PC-9 (cell line): ENCODE measurements at regions not wholly inside any gene's neighbourhood (a gene's known extent, or its start where the extent isn't known, plus 50 kb on each side); places are given as distances from the start of the nearest gene placed in this dataset.

ENCODE experiments used
- BruUV-seq: library from RNA; stranded (reverse); fragments of 400-500 nt; replicated peaks from 2 replicates; lab custom pipeline; 2021; lab: Mats Ljungman, UMichigan
- CTCF ChIA-PET: fragments of 300-600 bp; sonication (Branson Sonifier 250); formaldehyde crosslinking; loops from one replicate; lab custom pipeline; 2022; ENCODE audit warnings: antibody characterized with exemption; lab: Charles Lee
- POLR2A ChIA-PET: fragments of 300-600 bp; sonication (Branson Sonifier 250); formaldehyde crosslinking; loops from one replicate; lab custom pipeline; 2022; ENCODE audit warnings: antibody characterized with exemption; ENCODE audit not compliant: unreplicated experiment; lab: Charles Lee
- DNase-seq, 2 experiments: peaks; one replicate each; pipeline versions ENCODE4 v3.0.0 to v3.0.0-alpha.2; 2015 to 2022; ENCODE audit warnings: mixed read lengths in 1 of 2
- H2AFZ ChIP-seq: fragments of 200-600 bp; sonication (generic); 2 replicates; pipeline ENCODE4 v1.8.1; 2017; ENCODE audit warnings: antibody characterized with exemption
- H3F3A ChIP-seq: fragments of 200-600 bp; sonication (generic); 2 replicates; pipeline ENCODE4 v1.8.1; 2017; ENCODE audit warnings: antibody characterized with exemption, mild to moderate bottlenecking, low read depth; ENCODE audit not compliant: insufficient read depth
- H3K27ac ChIP-seq: fragments of 200-600 bp; sonication (generic); 2 replicates; pipeline ENCODE4 v1.6.1; 2016; ENCODE audit warnings: mixed run types
- H3K27me3 ChIP-seq: fragments of 200-600 bp; sonication (generic); 2 replicates; pipeline ENCODE4 v1.6.1; 2016; ENCODE audit warnings: low read depth, mixed run types; ENCODE audit not compliant: insufficient read depth
- H3K36me3 ChIP-seq: fragments of 200-600 bp; sonication (generic); 2 replicates; pipeline ENCODE4 v1.6.1; 2016; ENCODE audit warnings: low read depth, mixed run types
- H3K4me1 ChIP-seq: fragments of 200-600 bp; sonication (generic); replicated peaks from 2 replicates; pipeline ENCODE4 v1.6.1; 2016; ENCODE audit warnings: mixed run types; ENCODE audit not compliant: insufficient read depth
- H3K4me2 ChIP-seq: fragments of 200-600 bp; sonication (generic); 2 replicates; pipeline ENCODE4 v1.6.1; 2017; ENCODE audit warnings: mixed run types
- H3K4me3 ChIP-seq: fragments of 200-600 bp; sonication (generic); 2 replicates; pipeline ENCODE4 v1.6.1; 2016; ENCODE audit warnings: mixed run types
- H3K79me2 ChIP-seq: fragments of 200-600 bp; sonication (generic); 2 replicates; pipeline ENCODE4 v1.6.1; 2017; ENCODE audit warnings: low read depth, mixed run types
- H3K9me2 ChIP-seq: fragments of 200-600 bp; sonication (generic); 2 replicates; pipeline ENCODE4 v1.8.1; 2017; ENCODE audit warnings: mild to moderate bottlenecking; ENCODE audit not compliant: insufficient read depth
- H3K9me3 ChIP-seq: fragments of 200-600 bp; sonication (generic); 2 replicates; pipeline ENCODE4 v1.8.1; 2016; ENCODE audit warnings: low read depth; ENCODE audit not compliant: insufficient read depth
- H4K20me1 ChIP-seq: fragments of 200-600 bp; sonication (generic); 2 replicates; pipeline ENCODE4 v1.8.1; 2017; ENCODE audit not compliant: insufficient read depth
- EZH2 ChIP-seq: fragments of 200-600 bp; sonication (generic); IDR thresholded peaks from 2 replicates; pipeline ENCODE4 v1.8.0; 2017; ENCODE audit warnings: antibody characterized with exemption, low read depth
- intact Hi-C: fragments of 100-400 bp; cut with micrococcal nuclease; formaldehyde crosslinking; loops from one replicate; pipeline ENCODE4 v1.10.0; 2022; ENCODE audit not compliant: unreplicated experiment
- TF ChIP-seq, protein P1 (sequence below): fragments of 200-600 bp; sonication (generic); conservative IDR thresholded peaks from 2 replicates; pipeline ENCODE4 v1.6.1; 2017; ENCODE audit warnings: mixed run types, antibody characterized with exemption, mild to moderate bottlenecking, moderate library complexity

- Histone ChIP-seq H3K9me2 (no peaks in the 10 kb centered on the region), H3K4me2 (no peak overlapping the region), H3K4me3 (no peak overlapping the region), H3K27ac (no peak overlapping the region), H3K36me3 (no peaks in the 10 kb centered on the region), H4K20me1 (no peaks in the 10 kb centered on the region), H3K27me3 (peaks cover 75% of the 10 kb centered on the region), H3F3A (no peaks in the 10 kb centered on the region), H2AFZ (no peak overlapping the region), H3K4me1 (no peaks in the 10 kb centered on the region), H3K79me2 (no peaks in the 10 kb centered on the region), H3K9me3 (no peaks in the 10 kb centered on the region)
- TF ChIP-seq, protein P1, sequence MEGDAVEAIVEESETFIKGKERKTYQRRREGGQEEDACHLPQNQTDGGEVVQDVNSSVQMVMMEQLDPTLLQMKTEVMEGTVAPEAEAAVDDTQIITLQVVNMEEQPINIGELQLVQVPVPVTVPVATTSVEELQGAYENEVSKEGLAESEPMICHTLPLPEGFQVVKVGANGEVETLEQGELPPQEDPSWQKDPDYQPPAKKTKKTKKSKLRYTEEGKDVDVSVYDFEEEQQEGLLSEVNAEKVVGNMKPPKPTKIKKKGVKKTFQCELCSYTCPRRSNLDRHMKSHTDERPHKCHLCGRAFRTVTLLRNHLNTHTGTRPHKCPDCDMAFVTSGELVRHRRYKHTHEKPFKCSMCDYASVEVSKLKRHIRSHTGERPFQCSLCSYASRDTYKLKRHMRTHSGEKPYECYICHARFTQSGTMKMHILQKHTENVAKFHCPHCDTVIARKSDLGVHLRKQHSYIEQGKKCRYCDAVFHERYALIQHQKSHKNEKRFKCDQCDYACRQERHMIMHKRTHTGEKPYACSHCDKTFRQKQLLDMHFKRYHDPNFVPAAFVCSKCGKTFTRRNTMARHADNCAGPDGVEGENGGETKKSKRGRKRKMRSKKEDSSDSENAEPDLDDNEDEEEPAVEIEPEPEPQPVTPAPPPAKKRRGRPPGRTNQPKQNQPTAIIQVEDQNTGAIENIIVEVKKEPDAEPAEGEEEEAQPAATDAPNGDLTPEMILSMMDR, result no peak
- no peak for TF ChIP-seq EZH2
- ChIA-PET CTCF (no interaction called here), POLR2A (no interaction called here)
- BruUV-seq, result no TSS peak
- intact Hi-C loops, result no loop called here
- no peak for DNase-seq
Observed at GRCh38 chr15:31156226-31156625, 54.7 kb upstream of the TRPM1 start.

DNA sequence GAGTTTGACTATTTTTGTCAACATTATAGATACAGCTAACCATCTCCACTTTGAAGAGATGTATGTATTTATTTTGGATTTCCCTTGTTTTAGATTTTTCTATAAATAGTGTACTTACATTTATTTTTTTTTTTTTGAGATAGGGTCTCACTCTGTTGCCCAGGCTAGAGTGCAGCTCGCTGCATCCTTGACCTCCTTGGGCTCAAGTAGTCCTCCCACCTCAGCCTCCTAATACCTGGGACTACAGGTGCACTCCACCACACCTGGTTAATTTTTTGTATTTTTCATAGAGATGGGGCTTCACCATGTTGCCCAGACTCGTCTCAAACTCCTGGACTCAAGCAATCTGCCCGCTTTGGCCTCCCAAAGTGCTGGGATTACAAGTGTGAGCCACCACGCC lies 55.3 kb upstream of the TRPM1 start:
- no peak for DNase-seq
- Histone ChIP-seq H3K79me2 (no peaks in the 10 kb centered on the region), H3K4me1 (no peaks in the 10 kb centered on the region), H3K9me2 (no peaks in the 10 kb centered on the region), H3K4me2 (no peak overlapping the region), H3K4me3 (no peak overlapping the region), H3K27me3 (peaks cover 79% of the 10 kb centered on the region), H3K27ac (no peak overlapping the region), H2AFZ (no peak overlapping the region), H3K9me3 (no peaks in the 10 kb centered on the region), H4K20me1 (no peaks in the 10 kb centered on the region), H3K36me3 (no peaks in the 10 kb centered on the region), H3F3A (no peaks in the 10 kb centered on the region)
- ChIA-PET CTCF (no interaction called here), POLR2A (no interaction called here)
- no TSS peak for BruUV-seq
- TF ChIP-seq, protein P1, result no peak
- no peak for TF ChIP-seq EZH2
- intact Hi-C loops, result no loop called here

- CTCF ChIA-PET, result no interaction called here
- H3F3A ChIP-seq, result no peaks in the 10 kb centered on the region
- no peak for DNase-seq
- H3K4me2 ChIP-seq, result no peak overlapping the region
- BruUV-seq, result no TSS peak
- peaks cover 80% of the 10 kb centered on the region for H3K27me3 ChIP-seq
- no peaks in the 10 kb centered on the region for H3K9me2 ChIP-seq
- POLR2A ChIA-PET, result no interaction called here
- H2AFZ ChIP-seq, result no peak overlapping the region
- H3K36me3 ChIP-seq, result no peaks in the 10 kb centered on the region
- no peaks in the 10 kb centered on the region for H4K20me1 ChIP-seq
- no peaks in the 10 kb centered on the region for H3K9me3 ChIP-seq
- H3K4me1 ChIP-seq, result no peaks in the 10 kb centered on the region
- no peak overlapping the region for H3K4me3 ChIP-seq
- H3K27ac ChIP-seq, result no peak overlapping the region
- intact Hi-C loops, result no loop called here
- no peak for TF ChIP-seq EZH2
- TF ChIP-seq, protein P1, result no peak
- H3K79me2 ChIP-seq, result no peaks in the 10 kb centered on the region
Observed at GRCh38 chr15:31157644-31158069, 56.1 kb upstream of the TRPM1 start.
